NCI-H526 (cell line): ENCODE measurements at regions not wholly inside any gene's neighbourhood (a gene's known extent, or its start where the extent isn't known, plus 50 kb on each side); places are given as distances from the start of the nearest gene placed in this dataset.
A peak's percentile ranks its signal among the peaks of the same experiment; 100 is the strongest.

ENCODE experiments used
- DNase-seq, 2 experiments: peaks; one replicate each; lab custom pipeline; 2025; lab: John Stamatoyannopoulos, UW

DNA sequence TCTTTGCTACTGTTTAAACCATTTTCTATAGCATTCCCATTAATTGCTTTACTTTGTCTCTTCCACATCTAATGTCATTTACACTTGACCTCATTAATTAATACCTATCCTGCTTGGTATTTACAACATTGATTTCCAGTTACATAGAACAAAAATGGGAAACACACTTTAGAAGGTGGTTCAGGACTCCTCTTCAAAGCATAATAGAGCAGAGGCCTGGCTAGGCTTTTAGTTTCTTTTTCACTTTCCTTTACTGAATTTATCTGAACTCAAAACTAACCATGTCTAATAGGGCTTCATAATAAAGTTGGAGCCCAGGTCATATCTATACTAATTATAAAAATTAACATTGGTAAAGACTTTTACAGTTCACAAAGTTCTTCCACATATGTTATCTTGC, 648.0 kb upstream of the KIRREL3 start:
- no peak for DNase-seq

DNA sequence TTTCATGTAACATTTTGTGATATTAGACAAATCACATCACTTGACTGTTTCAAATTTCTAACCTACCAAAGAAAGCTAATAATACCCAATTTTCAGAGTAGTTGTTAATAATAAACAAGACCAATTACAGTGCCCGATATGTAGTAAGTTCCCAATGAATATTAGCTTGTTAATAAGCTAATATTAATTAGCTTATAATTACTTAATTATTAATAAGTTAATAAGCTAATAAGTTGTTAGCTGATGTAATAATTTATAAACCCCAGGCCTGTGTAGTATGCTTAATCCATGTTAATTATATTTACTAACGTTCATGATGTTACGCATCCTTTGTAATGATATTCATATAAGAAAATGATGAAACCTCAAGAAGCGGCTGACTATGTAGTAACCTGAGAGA, 643.8 kb upstream of the KIRREL3 start:
- no peak for DNase-seq

DNA sequence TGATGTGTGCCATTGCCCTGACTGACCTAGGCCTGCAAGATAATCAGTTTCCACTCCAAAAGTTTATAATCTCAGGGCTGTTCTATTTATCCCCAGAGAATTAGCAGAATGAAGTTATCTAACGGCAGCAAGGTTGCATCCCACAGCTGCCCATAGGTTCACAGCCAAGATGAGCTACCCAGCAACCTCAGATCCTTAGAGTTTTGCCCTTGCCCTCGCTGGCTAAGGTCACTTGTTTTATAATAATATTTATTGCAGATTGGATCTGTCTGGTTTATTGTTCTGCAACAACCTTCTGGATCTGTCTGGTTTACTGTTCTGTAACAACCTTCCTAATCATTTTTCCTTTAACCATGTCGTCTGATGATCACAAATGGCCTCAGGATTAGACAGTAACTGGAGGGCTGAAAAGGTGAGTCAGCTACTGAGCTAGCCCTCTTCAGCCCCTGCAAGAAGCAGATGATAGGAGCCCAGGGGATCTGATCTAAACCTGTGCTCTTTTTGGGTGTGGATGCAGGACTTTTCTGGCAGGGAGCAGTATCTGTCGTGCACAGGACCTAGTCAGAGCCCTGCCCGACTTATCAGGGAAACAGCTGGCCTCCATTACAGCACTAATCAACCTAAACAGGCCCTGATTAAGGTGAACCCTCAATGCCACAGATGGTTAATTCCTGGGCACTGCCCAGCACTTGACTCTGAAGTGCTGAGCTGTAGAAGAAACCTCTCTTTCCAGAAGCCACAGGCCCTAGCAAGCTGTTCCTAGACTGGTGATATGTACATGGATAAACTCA, 642.9 kb upstream of the KIRREL3 start:
- DNase-seq = no peak

DNA sequence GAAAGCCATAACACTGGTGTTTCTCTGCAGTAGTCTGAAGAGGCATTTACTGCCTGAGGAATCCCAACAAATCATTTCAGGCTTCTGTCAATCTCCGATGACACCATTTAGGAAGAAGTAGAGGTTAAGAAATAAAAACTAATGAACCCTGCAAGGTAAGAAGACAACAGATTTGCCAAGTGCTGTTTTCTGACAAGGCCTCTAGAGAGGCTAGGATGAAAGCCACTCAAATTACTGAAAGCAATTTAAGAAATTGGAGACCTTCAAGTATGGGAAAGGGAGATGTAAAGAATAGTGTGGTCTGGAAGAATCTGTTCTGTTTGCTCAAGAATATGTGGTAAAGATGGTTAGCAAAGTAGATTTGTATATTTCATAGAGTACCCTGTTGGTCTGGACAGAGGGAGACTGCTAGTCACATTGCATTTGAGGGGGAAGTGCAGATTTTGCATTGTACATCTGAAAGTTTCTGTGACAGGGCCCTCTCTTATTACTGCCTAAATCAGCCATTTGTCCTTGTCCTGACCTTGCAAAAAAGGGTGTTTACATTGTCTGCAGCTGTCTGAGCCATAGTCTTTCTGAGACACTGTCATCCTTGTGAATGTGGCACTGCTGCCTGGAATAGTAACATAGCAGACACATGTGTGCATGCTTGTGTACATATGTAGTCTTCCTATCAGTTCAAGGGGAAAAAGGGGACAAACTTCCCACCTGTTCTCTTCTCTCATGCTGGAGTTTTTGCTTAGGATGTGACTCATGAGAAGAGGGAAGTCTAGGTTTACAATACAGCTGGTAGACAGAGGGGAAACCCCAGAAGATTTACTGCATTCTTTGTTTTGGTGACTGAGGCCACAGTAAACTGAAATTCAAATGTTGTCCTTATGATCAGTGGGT, 640.2 kb upstream of the KIRREL3 start:
- DNase-seq = peak; percentile 67 to 82

DNA sequence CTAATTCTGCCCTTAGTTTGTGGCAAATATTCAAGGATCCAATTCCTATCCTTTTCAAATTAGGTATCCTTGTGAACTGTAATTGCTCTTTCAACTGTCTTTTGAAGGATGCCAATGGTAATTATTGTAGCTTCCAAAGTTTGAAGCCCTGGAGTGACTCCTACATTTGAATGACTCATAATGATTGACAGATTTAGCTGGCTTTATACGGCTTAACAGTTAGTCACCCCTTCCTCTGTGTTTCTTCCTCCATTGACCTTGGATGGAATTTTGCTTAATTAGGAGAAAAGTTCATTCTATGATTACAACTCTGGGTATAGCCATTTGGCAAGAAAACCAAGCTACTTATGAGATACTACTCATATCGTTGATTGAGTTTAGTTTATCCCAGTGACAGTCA, 639.3 kb upstream of the KIRREL3 start:
- DNase-seq = no peak

DNA sequence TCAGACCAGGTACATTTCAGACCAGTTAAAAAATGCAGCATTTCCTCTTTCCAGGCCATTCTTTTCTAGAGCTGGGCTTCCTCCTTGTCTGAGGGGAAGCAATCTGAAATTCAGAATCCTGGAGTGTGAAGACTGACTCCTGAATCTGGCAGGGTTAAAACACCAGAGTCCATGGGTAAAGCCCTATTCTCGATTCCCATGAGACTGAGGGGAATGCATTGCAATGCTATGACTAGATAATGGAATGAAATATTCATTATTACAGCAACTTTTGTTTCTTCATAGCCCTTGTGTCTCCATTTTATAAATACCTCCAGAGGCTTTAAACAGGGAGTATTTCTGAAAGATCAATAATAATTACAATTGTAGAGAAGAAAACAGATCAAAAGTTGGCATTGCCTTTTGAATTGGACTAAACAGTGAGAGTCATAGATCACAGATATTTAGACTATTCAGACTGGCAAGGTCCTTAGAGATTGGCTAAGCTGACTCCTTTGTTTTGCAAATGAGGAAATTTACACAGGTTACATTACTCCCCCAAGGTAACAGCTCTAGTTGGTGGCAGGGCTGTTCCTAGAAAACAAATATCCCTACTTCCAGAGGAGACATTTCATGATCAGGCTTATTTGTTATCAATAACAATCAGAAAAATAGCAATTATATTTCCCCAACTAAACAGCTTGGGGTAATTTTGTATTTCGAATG, 632.6 kb upstream of the KIRREL3 start:
- peak; percentile 87 to 95 for DNase-seq

DNA sequence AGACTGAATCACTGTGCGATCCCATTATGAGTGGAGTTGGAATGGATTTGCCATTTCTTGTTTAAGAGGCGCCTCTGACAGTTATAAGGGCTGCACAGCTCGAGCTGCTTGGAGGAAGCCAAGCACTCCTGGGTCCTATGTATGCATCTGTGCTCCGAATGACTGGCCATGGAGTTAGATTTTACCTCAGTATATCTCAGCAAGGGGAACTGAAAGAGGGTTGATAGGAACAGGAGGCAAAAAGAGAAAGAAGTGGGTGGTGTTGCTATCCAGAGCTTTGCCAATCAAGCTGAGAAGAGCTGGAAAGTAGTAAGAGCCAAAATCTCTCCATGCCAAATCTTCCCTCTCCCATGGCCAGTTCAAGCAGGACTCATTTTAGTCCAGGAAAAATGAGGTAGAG, 632.0 kb upstream of the KIRREL3 start:
- DNase-seq = no peak

DNA sequence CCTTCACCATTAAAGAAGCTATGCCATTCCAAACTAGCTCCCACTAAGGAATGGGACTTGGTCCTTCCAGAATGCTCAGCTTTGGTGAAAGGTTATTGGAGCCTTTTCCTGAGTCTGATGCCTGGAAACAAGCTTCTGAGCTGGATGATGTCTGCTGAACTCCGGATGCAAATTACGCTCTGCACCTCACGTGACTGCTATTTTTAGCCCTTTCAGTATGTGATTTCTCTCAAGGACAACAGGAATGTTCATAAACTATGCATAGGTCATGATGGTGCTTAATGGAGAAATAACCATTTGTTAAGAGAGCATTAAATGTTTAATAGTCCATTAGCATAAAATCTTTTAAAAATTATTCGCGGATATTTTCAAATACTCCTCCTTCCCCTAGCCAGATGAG, 631.4 kb upstream of the KIRREL3 start:
- DNase-seq = peak in 1 of 2 experiments; percentile 73

DNA sequence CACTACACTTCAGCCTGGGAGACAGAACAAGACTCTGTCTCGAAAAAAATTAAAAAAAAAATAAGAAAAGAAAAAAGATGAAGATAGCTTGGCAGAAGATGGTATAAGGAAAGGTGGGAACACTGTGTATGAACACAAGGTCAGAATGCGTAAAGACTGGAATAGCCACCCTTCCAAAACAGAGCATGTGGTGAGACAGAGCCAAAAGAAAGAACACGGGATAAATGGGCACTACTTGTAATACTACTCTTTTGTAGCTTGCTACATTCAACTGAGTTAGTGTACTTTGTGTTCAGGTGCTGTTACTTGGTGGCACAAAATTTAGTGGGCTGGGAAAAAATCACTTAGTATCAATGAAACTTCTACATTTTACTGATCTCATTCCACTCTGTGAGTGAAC, 628.6 kb upstream of the KIRREL3 start:
- no peak for DNase-seq

DNA sequence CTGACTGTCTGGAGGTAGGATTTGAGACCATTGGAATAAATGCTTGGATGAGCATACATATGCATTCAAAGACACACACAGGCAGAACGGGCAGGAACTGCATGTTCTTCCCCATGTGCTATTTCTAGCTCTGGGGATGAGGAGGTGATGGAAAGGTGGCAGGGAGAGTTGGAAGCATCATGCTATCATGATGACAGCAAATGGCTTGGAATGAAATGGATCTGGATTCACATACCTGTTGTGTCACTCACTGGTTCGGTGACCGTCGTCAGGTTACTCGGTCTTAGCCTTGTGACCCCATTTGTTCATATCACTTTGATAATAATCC, 627.9 kb upstream of the KIRREL3 start:
- no peak for DNase-seq

DNA sequence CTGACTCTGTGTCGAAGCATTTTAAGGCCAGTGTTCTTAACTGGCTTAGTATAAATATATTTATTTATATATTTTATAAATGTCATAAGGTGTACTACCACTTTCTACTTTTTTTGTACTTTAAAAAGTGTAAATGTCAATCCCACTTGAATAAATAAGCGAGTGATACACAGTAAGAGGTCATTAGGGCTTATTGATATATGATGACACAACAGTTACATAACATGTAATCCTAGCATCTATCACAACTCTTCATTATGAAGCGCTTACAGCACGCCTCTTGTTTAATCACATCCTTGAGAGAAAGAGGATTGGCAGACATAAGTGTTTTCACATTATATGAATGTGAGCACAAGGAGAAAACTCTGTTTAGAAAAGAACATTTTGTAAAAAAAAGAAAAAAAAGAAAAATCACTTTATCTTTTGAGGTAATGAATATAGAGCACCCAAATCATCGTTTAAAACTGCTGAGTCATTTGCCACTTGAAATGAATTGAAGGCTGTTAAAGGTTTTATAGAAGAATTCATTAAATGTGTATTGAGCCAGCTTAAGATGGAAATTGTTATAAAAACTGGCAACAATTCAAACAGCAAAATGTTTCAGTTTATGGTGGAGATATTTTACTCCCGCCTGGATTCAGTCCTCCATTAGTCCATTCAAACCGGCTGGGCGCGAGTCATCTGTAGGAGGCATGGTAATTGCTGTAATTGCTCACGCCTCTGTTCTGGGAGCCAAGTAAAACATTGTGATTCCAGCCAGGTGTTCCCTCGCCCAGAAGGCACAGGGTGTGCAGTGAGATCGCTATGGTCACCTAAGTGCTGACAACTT, 627.3 kb upstream of the KIRREL3 start:
- peak in 1 of 2 experiments; percentile 31 for DNase-seq

DNA sequence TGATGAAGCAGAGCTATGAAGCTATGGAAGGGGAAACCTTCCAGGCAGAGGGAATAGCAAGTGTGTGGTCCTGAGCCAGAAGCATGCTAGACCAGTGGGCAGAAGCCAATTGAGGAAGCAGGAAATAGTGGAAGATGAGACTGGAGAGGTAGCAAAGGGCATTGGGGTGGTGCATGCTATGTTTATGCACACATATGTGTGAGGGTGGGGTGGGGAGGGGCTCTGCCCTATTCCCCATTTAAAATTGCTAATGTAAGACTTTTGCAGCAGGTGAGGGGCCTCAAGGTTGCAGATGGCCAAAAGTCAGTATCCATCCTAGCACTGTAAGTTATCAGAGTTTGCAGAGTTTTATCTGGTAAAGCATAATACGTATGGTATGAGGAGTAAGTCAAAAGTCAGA, 626.6 kb upstream of the KIRREL3 start:
- no peak for DNase-seq

DNA sequence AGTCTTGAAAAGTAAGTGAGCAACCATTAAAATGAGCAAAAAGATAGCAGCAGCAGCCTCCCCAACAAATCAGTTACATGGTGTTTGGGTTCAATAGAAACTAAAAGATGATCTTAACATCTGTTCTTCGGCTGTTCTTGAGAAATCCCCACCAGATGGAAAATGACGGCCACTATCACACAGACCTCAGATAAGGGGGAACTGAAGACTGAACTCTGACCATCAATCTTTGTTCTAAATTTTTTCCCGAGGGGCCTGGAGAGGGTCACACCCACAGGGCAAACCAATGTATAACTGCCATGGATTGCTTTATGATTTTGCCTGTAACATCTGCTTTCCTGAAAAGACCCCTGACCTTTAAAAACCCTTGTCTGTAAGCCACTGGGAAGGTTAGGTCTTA, 624.8 kb upstream of the KIRREL3 start:
- DNase-seq = no peak

DNA sequence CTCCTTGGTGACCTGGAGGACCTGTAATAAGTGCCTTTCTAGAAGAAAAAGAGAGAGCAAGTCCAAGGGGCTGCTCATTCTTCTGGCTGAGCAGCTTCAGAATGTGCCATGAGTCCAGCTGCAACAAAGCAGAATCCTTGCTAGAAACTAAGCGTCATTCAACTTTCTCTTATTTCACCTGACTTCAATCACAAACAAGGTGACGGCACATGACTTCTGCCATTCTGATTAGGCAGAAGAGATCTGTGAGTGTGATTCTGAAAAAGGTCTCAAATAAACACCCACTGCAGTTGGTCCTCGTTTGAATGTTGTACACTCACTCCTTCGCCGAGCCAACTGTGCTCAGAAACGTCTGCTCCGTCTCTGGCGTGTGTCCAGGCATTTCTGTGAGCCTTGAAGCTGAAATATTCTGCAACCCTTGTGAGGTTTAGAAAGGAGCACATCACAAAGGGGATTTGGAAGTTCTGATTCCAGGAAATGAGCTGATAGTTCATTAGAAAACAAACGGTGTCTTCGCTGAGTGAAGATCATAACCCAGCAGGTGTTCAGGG, 623.8 kb upstream of the KIRREL3 start:
- DNase-seq = peak in 1 of 2 experiments; percentile 32

DNA sequence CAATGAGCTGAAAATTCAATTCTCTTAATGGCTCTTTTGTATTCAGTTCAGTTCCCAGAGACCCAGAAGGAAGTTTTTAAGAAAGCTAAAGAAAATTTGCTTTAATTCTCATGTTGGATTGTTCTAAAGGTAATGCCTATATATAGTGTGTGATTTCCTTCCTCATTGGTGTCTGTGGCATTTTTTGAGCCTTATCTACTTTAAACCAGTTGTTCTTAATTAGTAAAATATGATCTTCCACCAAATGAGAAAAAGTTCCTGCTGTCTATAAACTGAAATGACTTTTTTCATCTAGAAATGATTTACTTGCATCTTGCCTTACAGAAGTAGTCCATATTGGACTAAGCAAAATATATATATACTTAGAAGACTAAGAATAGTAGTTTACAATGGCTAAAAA, 622.1 kb upstream of the KIRREL3 start:
- DNase-seq = no peak

DNA sequence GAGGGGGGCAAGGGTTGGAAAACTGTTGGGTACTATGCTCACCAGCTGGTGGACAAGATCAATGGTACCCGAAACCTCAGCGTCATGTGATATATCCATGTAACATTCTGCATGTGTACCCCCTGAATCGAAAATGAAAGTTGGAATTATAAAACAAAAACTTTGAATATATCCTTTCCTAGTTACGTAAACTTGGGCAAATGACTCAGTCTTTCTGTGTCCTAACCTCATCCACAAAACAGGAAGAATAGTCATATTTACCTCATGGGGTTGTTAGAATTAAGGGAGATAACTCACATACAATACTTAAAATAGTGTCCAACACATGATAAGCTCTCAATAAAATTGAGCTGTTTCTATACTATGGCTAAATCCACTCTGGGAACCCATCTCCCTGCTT, 620.1 kb upstream of the KIRREL3 start:
- DNase-seq = no peak

DNA sequence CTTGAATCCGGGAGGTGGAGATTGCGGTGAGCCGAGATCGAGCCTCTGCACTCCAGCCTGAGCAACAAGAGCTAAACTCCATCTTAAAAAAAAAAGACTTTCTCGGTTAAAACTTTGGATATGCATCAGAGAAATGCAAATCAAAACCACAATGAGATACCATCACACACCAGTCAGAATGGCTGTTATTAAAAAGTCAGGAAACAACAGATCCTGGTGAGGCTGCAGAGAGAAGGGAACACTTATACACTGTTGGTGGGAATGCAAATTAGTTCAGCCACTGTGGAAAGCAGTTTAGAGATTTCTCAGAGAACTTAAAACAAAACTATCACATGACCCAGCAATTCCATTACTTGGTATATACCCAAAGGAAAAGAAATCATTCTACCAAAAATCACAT, 619.4 kb upstream of the KIRREL3 start:
- peak; percentile 92 to 96 for DNase-seq

DNA sequence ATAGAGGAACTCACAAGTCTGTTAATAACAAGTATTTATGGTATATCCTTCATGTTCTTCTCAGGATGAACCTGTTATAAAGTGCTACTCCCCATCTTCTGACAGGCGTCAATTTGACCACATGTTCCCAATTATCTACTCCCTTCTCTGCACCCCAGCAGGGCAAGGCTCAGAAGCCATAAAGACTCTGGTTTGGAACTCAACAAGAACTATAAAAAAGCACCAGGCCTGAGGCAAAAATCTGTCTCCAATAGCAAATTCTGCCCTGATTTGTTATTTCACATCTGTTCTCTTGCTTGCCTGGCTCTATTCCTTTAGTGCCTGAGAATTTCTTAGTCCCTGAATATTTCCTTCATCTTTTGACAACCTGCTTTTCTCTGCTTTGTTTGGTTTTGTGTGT, 618.2 kb upstream of the KIRREL3 start:
- no peak for DNase-seq

DNA sequence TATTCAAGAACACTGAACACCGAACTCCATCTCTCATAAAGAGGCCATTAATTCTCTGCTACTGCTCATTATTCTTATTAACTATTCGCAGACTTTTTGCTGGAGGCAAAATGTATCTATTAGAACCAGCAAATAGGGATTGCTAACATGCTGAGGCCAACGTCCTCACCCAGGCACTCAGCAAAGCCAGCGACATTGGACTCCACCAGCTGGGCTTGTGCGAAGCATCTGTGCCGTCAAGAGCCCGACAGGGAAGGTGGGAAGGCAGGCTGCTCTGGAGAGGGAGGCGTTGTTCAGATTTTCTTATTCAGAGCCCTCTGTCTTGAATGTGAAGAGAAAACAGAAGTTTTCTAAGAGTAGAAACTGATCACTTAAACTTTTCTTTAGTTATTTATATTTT, 615.6 kb upstream of the KIRREL3 start:
- no peak for DNase-seq

DNA sequence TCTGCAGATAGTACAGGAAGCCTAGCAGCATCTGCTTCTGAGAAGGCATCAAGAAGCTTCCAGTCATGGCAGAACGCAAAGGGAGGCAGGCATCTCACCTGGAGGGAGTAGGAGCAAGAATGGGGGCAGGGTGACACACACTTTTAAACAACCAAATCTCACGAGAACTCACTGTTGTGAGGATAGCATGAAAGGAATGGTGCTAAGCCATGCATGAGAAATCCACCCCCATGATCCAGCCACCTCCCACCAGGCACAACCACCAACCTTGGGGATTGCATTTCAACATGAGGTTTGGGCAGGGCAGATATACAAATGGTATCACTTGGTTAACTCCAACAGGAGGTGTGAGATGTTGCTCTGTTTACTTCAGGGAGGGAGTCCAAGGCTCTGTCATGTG, 612.0 kb upstream of the KIRREL3 start:
- peak in 1 of 2 experiments; percentile 52 for DNase-seq

DNA sequence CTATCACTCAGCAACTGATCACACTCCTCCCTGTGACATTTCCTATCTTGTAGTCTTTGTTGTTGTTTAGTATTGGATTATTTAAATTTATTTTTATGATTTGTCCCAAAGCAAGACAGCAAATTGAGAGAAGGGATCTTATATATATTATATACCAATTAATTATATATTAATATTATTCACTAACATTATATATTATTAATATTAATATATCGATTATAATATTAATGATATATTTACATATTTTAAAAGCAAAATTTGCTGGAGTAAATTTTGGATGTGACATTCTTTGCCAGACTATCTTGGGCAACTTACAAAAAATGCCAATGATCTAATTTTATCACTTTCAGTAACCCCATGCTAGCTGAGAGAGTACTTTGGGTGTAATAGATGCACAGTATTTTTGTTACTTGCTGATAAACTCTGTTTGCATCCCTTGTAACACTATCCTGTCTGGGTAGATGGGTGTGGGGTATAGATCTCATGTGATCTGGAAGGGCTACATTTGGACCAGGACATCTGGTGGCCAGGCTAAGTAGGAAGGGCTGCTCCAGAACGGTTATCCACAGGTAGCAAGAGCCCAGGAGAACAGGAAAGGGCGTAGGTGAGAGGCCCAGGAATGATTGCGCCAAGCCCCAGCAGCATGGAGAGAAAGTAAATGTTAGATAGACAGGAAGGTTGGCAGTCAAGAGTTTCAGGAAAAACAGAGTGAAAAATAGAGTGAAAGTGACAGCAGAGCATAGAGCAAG, 608.6 kb upstream of the KIRREL3 start:
- DNase-seq = peak; percentile 64 to 71
